ENCODE measurements at regions not wholly inside any gene's neighbourhood (a gene's known extent, or its start where the extent isn't known, plus 50 kb on each side); places are given as distances from the start of the nearest gene placed in this dataset.

GRCh38 chr18:23356424-23356823 lies 96.7 kb upstream of the RIOK3 start:
- no peak for TF ChIP-seq ZFP30 (CRISPR knock-in tag; IDR thresholded peaks at IDR 0.05)
- TF ChIP-seq RARB (CRISPR knock-in tag; IDR thresholded peaks at IDR 0.05), result no peak
- no peak for TF ChIP-seq PATZ1 (CRISPR knock-in tag; IDR thresholded peaks at IDR 0.05; ENCODE audit: borderline replicate concordance)
- TF ChIP-seq BACH2 (CRISPR knock-in tag; IDR thresholded peaks at IDR 0.05; ENCODE audit: borderline replicate concordance), result no peak
- TF ChIP-seq PPARA (CRISPR knock-in tag; IDR thresholded peaks at IDR 0.05; ENCODE audit: borderline replicate concordance), result no peak
- TF ChIP-seq GLIS3 (CRISPR knock-in tag; IDR thresholded peaks at IDR 0.05), result no peak
- TF ChIP-seq ZNF565 (CRISPR knock-in tag; conservative IDR thresholded peaks at IDR 0.05; ENCODE audit: low read depth), result no peak
- TF ChIP-seq ESRRG (CRISPR knock-in tag; IDR thresholded peaks at IDR 0.05), result no peak
- no peak for TF ChIP-seq TOX (CRISPR knock-in tag; IDR thresholded peaks at IDR 0.05; ENCODE audit: borderline replicate concordance)
- no peak for TF ChIP-seq ZNF70 (CRISPR knock-in tag; IDR thresholded peaks at IDR 0.05)
- TF ChIP-seq TSHZ2 (CRISPR knock-in tag; IDR thresholded peaks at IDR 0.05), result no peak
- no peak for TF ChIP-seq CSRNP3 (CRISPR knock-in tag; IDR thresholded peaks at IDR 0.05)
- no peak for TF ChIP-seq POU6F1 (CRISPR knock-in tag; IDR thresholded peaks at IDR 0.05; ENCODE audit: borderline replicate concordance, low read depth)
